IPS-NIHi11 (cell line): ENCODE measurements at regions not wholly inside any gene's neighbourhood (a gene's known extent, or its start where the extent isn't known, plus 50 kb on each side); places are given as distances from the start of the nearest gene placed in this dataset.

Source experiments
- DNase-seq: peaks from one replicate; pipeline ENCODE4 v3.0.0; 2012; ENCODE audit warnings: mixed read lengths, low spot score

DNA sequence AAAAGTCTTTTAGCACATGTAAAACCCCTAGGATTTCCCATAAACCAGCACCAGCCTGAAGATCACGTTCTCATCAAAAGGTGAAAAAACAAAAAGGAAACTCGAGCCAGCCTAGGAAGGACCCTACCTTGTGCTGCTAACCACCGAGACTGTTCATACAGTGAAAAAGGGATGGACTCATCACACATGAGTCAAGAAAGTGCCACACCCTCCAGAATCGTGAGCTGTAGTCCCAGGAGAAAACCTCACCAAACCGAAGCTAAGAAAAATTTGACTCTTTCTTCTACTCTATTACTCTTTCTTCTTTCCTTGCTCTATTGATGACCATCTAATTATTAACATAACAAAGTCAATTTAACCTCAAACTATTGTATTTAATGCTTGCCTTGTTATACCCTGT, 124.8 kb upstream of the USP9Y start:
- DNase-seq: no peak

- DNase-seq: no peak
Measured at GRCh38 chrY:12593532-12594216, 107.4 kb upstream of the USP9Y start.

DNA sequence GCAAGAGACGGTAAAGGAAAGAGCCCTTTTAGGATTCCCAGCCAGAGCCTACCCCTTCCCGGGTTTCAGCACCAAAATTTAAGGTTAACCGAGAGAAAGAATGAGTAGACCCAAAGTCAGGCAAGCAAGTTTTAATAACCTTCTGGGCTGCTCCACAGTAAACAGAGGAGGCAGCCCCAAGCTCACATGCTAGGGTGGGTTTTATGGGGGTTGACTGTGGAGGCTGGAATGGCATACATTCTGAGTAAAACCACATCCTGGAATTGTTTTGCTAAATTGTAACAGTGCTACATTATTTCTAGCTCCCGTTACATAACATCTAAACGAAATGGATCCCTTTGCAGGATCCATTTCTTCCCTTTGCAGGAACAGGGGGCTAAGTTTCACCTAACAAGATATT, 102.2 kb upstream of the USP9Y start:
- no peak for DNase-seq

DNA sequence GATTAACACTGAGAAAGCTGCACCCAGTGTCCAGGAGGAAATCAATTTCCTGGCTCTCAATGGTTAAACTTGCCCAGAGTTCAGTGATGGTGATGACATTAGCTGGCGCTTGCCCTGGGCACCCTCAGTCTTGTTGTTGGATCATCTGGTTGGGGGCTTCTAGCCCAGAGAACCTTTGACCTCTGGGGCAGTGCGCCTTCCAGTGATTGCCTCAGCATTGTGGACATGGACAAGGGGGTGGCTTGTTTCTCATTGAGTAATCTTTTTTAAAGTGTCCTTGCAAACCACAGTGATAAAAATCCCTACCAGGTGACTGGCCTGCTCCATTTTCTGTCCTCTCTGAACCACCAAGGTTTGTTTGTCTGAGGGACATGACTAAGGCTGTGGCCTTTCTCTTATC, 95.6 kb upstream of the USP9Y start:
- no peak for DNase-seq

GRCh38 chrY:12610861-12611260, 90.2 kb upstream of the USP9Y start:
- no peak for DNase-seq

- no peak for DNase-seq
Measured at GRCh38 chrY:12615733-12616446, 85.1 kb upstream of the USP9Y start.

DNA sequence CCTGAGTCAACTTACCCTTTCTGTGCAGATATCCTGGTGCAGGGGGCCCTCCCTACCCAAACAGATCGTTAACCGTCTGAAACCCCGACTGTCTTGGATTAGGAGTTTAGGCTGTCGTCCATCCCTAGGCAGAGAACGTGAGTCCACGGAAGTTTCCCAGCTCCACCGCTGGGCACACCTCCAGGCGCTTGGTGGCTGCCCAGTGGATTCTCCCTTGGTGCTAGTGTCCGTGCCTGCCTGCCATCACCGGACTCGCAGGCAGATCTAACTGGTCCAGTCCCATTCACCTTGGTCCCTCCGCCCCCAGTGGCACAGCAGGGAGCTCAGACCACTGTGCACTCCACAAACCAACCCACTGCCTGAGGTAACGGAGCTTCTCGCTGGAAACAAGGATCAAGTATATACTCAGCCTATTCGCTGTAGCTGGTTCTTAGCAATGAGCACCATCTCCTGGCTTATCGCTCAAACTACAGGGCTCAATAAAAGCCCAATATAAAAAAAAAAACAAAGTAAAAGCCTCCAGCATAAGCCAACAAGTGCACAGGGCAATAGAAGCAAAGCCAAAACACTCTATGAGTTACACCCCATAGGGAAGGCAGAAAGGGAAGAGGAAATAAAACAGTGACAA, 79.5 kb upstream of the USP9Y start:
- DNase-seq: no peak

DNA sequence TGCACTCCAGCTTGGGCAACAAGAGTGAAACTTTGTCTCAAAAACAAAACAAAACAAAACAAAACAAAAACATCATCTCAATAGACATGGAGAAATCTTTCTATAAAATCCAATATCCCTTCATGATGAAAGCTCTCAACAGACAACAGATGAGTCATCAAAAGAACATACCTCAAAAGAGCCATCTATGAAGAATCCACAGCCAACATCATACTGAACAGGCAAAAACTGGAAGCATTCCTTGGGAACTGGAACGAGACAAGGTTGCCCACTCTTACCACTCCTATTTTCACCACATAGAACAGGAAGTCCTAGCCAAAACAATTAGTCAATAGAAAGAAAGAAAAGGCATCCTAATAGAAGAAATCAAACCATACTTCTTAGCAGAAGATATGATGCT, 77.8 kb upstream of the USP9Y start:
- no peak for DNase-seq

- no peak for DNase-seq
Measured at GRCh38 chrY:12642986-12643385, 58.0 kb upstream of the USP9Y start.

- DNase-seq: no peak
Measured at GRCh38 chrY:12643693-12644348, 57.2 kb upstream of the USP9Y start.

- DNase-seq: no peak
Measured at GRCh38 chrY:12651095-12651494, 49.9 kb upstream of the USP9Y start.
